LoVo (cell line): ENCODE measurements at regions not wholly inside any gene's neighbourhood (a gene's known extent, or its start where the extent isn't known, plus 50 kb on each side); places are given as distances from the start of the nearest gene placed in this dataset.
"Not testable (repeated sequence)": the region's sequence is repeated elsewhere in the genome, so short reads cannot be mapped to it uniquely, and the experiment has no call there.

Experiments
- DNase-seq: peaks from one replicate; pipeline ENCODE4 v3.0.0-alpha.2; 2016; ENCODE audit warnings: low spot score

DNA sequence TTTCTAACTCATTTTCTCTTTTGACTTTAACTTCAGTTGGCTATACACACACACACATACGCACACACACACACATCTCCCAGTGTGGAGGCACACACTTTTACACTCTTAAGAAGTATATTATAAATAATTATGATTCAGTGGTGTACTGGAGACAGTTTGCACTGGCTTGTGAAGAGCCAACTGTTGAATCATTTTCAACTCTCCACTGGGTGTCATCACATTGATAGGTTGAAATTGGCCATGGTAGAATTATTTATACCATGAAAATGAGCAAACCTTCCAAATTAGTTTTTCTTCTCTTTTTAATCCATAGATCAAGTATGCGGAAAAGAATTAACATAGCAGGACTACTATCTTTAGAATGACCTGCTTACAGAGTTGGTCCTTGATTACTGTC, 407.1 kb downstream of the BMP2 start:
- DNase-seq: no peak

DNA sequence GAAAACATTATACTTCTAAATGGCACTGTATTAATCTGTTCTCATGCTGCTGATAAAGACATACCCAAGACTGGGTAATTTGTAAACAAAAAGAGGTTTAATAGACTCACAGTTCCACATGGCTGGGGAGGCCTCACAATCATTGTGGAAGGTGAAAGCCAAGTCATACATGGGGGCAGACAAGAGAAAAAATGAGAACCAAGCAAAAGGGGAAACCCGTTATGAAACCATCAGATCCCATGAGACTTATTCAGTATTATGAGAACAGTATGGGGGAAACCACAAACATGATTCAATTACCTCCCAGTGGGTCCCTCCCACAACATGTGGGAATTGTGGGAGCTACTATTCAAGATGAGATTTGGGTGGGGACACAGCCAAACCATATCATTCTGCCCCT, 408.3 kb downstream of the BMP2 start:
- DNase-seq: not testable (repeated sequence)

GRCh38 chr20:7178004-7178403, 410.5 kb downstream of the BMP2 start:
- no peak for DNase-seq

DNA sequence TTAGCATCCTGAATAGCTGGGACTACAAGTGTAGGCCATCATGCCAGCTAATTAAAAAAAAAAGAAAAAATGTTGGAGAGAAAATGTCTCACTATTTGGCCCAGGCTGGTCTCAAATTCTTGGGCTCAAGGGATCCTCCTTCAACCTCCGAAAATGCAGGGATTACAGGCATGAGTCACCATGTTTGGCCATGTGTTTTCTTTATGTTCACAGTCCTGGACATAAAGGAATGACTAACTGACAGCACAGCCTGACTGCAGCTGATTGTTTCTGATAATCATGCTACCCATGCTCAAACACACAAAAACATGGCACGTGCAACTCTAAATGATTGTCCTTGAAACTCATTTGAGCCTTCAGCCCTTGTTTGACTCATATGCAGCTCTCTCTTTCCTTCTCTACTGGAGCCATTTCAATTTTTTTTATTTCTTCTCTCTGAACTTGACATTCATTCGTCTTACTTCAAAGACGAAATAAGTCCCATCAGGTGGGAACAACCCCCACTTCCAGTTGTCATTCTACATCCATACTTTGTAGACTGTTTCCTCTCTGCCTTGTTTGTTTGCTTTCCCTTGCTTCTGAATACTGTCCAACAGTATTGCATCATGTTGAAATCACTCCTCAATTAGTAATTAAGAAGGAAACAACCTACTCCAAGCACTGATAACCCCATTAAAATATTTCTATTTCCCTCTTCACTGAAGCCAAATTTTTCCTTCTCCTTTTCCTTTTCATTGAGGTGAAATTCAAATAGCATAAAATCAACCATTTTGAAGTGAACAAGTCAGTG, 413.0 kb downstream of the BMP2 start:
- no peak for DNase-seq

GRCh38 chr20:7189231-7189630, 421.7 kb downstream of the BMP2 start:
- no peak for DNase-seq

DNA sequence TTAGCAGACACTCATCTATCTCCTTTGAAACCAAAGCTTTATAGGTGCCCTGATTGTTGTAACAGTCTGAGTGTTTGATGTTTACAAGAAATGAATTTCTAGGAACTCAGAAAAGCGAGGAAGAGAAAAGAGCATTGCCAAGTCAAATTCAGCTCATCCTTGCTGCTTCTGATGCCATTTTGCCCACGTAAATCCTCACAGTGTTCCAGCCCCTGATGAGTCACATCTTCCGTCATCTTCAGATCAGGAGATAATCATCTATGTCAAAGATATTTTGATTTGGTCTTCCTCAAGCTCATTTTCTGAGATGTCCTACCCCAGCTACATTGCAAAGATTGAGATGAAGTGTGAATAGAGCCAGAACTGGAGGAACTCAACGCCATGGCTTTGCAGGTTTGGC, 426.2 kb downstream of the BMP2 start:
- DNase-seq: no peak

DNA sequence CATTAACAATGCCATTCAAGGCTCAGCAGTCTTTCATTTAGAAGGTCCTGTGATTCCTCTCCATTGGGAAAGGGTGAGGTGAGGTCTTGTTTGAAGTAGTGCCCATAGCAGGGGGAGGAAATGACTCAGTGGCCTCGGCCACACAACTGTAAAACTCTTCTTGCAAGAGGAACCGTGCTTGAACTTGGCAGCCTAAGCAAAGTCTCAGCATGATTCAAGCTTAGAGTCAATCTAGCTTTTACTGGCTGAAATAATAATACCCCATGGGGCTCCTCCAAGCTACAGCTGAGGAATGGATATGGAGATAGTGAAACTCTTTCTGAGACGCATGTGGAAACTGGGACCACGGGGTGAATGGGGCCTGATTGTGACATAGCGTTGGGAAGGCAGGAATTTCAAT, 428.2 kb downstream of the BMP2 start:
- peak; percentile 28 for DNase-seq

DNA sequence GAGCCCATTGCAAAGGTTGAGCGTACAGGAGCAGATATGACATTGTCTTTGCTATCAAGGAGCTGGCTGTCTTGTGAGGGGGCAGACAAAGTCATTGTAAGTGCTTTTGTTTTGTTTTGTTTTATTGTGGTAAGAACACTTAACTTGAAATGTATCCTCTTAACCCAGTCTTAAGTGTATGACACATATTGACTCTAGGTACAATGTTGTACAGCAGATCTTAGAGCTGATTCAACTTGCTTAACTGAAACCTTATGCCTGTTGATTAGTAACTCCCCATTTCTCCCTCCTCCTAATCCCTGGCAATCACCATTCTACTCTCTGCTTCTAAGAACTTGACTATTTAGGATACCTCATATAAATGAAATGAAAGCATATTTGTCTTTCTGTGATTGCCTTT, 429.0 kb downstream of the BMP2 start:
- no peak for DNase-seq

- DNase-seq: no peak
These were observed 432.4 kb downstream of the BMP2 start for GRCh38 chr20:7199861-7200260.

DNA sequence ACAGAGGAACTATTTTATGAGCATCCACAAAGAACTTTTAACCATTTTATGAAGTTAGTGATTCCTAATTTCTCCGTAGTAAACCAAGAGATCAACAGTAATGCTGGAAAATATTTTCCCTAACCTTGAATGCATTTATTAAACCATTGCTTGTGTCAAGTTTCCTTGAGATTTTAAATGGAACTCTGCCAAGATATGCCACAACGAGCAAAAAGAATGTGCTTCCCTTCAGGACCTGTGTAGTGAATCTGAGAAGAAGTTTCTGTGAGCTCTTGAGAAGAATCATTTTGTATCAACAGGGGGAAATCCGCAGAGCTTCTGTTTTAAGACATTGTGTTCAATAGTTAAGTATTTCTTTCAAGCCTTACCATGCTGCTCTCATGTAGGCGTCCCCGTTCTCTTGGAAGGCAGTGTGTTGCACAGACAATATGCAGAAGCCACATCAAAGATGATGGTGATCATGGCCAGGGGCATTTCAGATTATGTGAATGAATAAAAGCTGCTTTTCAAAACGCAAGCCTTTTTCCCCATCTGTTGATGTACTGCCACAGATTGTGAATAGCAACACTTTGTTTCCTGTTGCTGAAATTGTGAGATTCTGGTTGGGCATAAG, 439.8 kb downstream of the BMP2 start:
- no peak for DNase-seq

DNA sequence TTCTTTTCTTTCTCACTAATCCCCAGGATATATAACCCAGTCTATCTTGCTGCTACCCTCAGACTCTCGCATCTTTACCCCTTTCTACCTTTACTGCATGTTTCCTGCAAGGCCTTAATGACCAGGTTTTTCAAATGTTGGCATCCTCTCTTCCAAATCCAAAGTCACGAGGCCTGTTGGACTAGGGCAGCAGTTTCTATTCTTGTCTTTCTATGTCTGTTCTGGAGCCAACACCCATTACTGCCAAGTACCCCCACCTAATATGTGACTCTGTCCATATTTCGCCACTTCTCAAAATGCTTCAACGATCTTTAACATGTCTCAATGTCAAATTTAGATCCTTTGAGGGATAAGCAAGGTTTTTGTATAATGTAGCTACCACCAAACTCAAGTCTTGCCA, 443.4 kb downstream of the BMP2 start:
- DNase-seq: no peak

DNA sequence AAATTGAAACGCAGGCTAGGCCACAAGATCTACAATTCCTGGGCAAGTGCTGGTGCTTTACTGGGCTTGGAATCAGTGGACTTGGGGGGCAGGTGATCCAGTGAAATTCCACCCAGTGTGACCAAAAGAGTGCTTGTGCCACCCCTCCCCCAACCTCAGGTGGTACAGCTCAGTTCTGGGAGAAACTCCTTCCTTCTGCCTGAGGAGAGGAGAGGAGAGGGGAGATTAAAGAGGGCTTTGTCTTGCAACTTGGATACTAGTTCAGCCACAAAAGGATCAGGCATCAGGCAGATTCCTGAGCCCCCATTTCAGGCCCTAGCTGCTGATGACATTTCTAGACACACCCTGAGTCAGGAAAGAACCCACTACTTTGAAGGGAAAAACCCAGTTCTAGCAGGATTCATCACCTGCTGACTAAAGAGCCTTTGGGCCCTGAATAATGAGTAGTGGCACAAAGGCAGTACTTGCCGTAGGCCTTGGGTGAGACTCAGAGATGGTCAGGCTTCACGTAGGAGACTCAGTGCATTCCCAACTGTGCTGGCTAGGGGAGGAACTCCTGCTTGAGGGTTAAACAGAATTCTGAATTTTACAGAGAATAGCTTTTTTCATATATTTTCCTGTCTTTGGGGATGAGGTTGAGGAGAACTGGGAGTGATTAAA, 446.7 kb downstream of the BMP2 start:
- no peak for DNase-seq

- DNase-seq: no peak
These were observed 450.1 kb downstream of the BMP2 start for GRCh38 chr20:7217606-7218005.

- DNase-seq: no peak
These were observed 453.3 kb downstream of the BMP2 start for GRCh38 chr20:7220755-7221154.

DNA sequence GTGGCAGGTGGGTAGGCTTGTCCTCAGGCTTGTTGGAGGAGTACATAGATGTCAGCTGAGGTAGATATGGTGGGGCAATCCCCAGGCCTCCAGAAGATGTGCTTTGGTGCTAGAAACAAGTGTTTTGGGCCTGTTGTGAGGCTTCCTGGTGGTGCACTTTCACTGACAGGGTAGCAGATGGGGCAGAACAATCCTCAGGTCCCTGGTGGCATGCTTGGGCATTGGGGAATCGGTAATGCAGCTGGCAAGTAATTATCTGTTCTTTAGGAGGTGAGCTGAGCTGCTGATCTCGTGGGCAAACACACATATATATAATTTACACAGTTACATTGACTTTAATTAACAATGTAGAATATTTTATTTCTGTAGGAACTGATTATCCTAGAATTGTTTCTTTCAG, 458.7 kb downstream of the BMP2 start:
- DNase-seq: no peak

GRCh38 chr20:7231303-7231702, 463.8 kb downstream of the BMP2 start:
- no peak for DNase-seq

DNA sequence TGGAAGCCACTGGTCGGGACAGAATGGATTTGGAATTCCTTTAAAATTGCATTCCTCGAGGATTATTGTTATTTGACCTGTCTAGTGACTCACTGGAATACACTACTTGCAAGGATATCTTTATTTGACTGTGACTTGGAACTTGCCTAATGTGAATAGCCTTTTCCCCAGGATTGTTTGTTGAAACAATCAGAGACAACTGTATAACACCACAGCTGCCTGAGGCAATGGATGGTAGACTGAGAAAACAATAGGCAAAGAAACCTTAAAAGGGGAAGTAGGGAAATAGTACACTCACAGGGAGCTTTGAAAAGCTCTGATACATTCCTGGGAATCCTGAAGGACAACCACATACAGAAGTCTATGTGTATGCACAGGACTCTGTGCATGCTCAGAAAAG, 465.3 kb downstream of the BMP2 start:
- DNase-seq: no peak

DNA sequence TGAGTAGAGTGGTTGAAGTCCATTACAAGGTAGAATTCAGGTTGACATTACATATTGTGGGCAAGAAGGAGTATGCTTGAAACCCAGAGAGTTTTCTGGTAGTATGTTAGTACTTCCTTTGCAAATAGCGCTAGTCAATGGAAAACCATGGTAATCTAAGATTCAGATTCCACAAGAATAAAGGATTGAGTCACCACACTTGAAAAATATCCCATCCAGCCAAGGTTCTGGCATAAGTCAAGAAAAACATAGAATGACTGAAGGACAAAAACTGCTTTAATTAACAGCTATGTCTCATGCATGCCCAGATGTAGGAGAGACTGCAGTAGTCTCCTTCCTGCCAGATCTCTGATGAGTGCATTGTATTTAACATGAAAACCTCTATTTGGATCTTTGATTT, 469.8 kb downstream of the BMP2 start:
- no peak for DNase-seq

DNA sequence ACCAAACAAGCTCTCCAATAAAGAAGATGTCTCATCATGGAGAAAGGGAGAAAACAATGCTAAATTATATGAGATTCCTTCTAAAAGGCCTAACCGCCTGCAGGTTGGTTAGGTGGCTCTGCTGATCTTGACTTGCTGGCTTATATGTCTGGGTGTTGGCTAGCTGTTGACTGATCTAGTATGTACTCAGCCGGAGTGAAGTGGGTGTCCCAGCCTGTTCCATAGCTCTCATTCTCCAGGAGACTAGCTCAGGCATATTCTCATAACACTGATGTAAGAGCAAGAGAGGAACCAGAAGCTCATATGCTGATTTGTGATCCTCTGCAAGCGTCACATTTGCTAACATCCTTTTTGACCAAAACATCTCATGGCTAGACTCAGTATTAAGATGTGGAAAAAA, 473.0 kb downstream of the BMP2 start:
- no peak for DNase-seq

- DNase-seq: no peak
These were observed 481.1 kb downstream of the BMP2 start for GRCh38 chr20:7248281-7249201.

GRCh38 chr20:7250337-7250736, 482.9 kb downstream of the BMP2 start:
- no peak for DNase-seq

DNA sequence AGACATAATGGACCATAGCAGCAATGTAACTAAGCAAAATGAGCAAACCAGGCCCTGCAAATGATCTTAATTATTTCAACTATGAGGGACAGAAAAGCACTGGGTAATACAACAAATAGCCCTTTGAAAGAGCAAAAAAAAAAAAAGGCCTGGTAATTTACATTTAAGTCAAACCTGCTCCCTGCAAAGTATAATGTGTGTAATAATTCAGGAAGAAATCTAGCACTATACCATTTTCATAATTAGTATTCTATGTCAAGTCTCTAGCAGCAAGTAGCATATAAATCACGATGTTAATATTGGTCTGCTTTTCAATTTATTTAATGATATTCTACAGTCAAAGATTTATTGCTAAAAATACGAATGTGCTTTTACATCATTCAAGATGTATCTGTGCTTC, 489.6 kb downstream of the BMP2 start:
- DNase-seq: no peak
